Endothelial cell of umbilical vein (primary cell): ENCODE measurements at regions not wholly inside any gene's neighbourhood (a gene's known extent, or its start where the extent isn't known, plus 50 kb on each side); places are given as distances from the start of the nearest gene placed in this dataset.

Source experiments
- BruUV-seq: library from RNA; stranded (reverse); fragments of 400-500 nt; replicated peaks from 2 replicates; lab custom pipeline; 2021; lab: Mats Ljungman, UMichigan
- CTCF ChIA-PET: fragments of 300-600, 350-600 bp; sonication (Branson Sonifier 250); formaldehyde crosslinking; loops from one replicate; lab custom pipeline; 2021; ENCODE audit warnings: antibody characterized with exemption, inconsistent platforms; lab: Charles Lee
- POLR2A ChIA-PET: fragments of 300-600, 350-600 bp; sonication (Branson Sonifier 250); formaldehyde crosslinking; loops from one replicate; lab custom pipeline; 2021; ENCODE audit warnings: antibody characterized with exemption, inconsistent platforms; lab: Charles Lee
- DNase-seq: peaks from one replicate; pipeline ENCODE4 v3.0.0-alpha.2; 2011; ENCODE audit warnings: low read depth, low spot score
- FAIRE-seq: peaks from 2 replicates; lab custom pipeline; 2011; peaks lifted over from hg19 to GRCh38; lab: Jason Lieb, UNC
- H2AFZ ChIP-seq: 2 replicates; pipeline ENCODE4 v1.6.0; 2012; ENCODE audit warnings: low read depth, low read length, control low read depth, inconsistent platforms
- H3K27ac ChIP-seq: 2 replicates; pipeline ENCODE4 v1.5.1; 2011; ENCODE audit warnings: low read depth, mild to moderate bottlenecking, control low read depth, low read length, moderate library complexity; ENCODE audit not compliant: insufficient read depth
- H3K27me3 ChIP-seq, 2 experiments: 2 replicates each; pipeline versions ENCODE4 v1.6.0 to v1.6.1; 2011; ENCODE audit warnings: low read length in 2 of 2, mixed read lengths in 1 of 2; ENCODE audit not compliant: control insufficient read depth in 2 of 2, insufficient read depth in 2 of 2
- H3K36me3 ChIP-seq, 2 experiments: 2 replicates in 1 of 2; 3 replicates in 1 of 2; pipeline ENCODE4 v1.5.1; 2011; ENCODE audit warnings: low read length in 2 of 2, mild to moderate bottlenecking in 1 of 2, moderate library complexity in 1 of 2; ENCODE audit not compliant: control insufficient read depth in 2 of 2, insufficient read depth in 2 of 2; ENCODE audit errors: extremely low read depth in 1 of 2
- H3K4me1 ChIP-seq: 3 replicates; pipeline ENCODE4 v1.5.1; 2011; ENCODE audit warnings: mild to moderate bottlenecking, low read length; ENCODE audit not compliant: control insufficient read depth, insufficient read depth; ENCODE audit errors: extremely low read depth
- H3K4me2 ChIP-seq: 2 replicates; pipeline ENCODE4 v1.6.1; 2011; ENCODE audit warnings: low read length, control low read depth, mixed read lengths; ENCODE audit not compliant: insufficient read depth
- H3K4me3 ChIP-seq, 3 experiments: fragments of 200-600 bp in 1 of 3; sonication (generic), shearing (Covaris generic) in 1 of 3; replicated peaks in 1 of 3; 2 replicates each; pipeline ENCODE4 v1.5.1; 2011 to 2016; ENCODE audit warnings: control low read depth in 3 of 3, low read length in 3 of 3, mild to moderate bottlenecking in 2 of 3, inconsistent platforms in 1 of 3, low read depth in 1 of 3, moderate library complexity in 1 of 3; ENCODE audit not compliant: insufficient read depth in 1 of 3
- H3K79me2 ChIP-seq: 2 replicates; pipeline ENCODE4 v1.6.0; 2012; ENCODE audit warnings: low read length, inconsistent platforms; ENCODE audit not compliant: control insufficient read depth, insufficient read depth
- H3K9ac ChIP-seq: replicated peaks from 2 replicates; pipeline ENCODE3; 2011; ENCODE audit warnings: low read length, control low read depth; ENCODE audit not compliant: insufficient read depth; ENCODE audit errors: extremely low read depth
- H3K9me1 ChIP-seq: replicated peaks from 3 replicates; pipeline ENCODE4 v1.6.0; 2011; ENCODE audit warnings: mild to moderate bottlenecking, low read length; ENCODE audit not compliant: control insufficient read depth, insufficient read depth; ENCODE audit errors: extremely low read depth
- H3K9me3 ChIP-seq: replicated peaks from 2 replicates; pipeline ENCODE4 v1.5.1; 2012; ENCODE audit warnings: low read length, inconsistent platforms; ENCODE audit not compliant: control insufficient read depth, insufficient read depth
- H4K20me1 ChIP-seq: replicated peaks from 2 replicates; pipeline ENCODE3; 2011; ENCODE audit warnings: mild to moderate bottlenecking, low read length; ENCODE audit not compliant: control insufficient read depth, insufficient read depth; ENCODE audit errors: extremely low read depth
- EZH2 ChIP-seq: IDR thresholded peaks from 2 replicates; pipeline ENCODE4 v1.6.1; 2012; ENCODE audit warnings: borderline replicate concordance, low read depth, mild to moderate bottlenecking, moderate library complexity, low read length, inconsistent platforms; ENCODE audit not compliant: severe bottlenecking
- FOS ChIP-seq: IDR thresholded peaks from 2 replicates; pipeline ENCODE4 v1.6.1; 2011; ENCODE audit warnings: mild to moderate bottlenecking, low read length, moderate library complexity, borderline replicate concordance; ENCODE audit not compliant: insufficient read depth
- GATA2 ChIP-seq: IDR thresholded peaks from 2 replicates; pipeline ENCODE4 v1.7.0; 2011; ENCODE audit warnings: low read depth, mild to moderate bottlenecking, moderate library complexity, mixed read lengths, low read length; ENCODE audit not compliant: insufficient read length, insufficient read depth
- JUN ChIP-seq: IDR thresholded peaks from 2 replicates; pipeline ENCODE4 v1.6.1; 2011; ENCODE audit warnings: borderline replicate concordance, low read depth; ENCODE audit not compliant: insufficient read length, insufficient read depth
- MYC ChIP-seq: IDR thresholded peaks from one replicate; pipeline ENCODE4 v1.6.1; 2011; ENCODE audit warnings: mild to moderate bottlenecking, low read depth, low read length
- POLR2A ChIP-seq: IDR thresholded peaks from 2 replicates; pipeline ENCODE4 v1.6.1; 2012; ENCODE audit warnings: low read depth, mild to moderate bottlenecking, control low read depth, low read length
- POLR2AphosphoS5 ChIP-seq: IDR thresholded peaks from 2 replicates; pipeline ENCODE4 v1.6.1; 2012; ENCODE audit warnings: low read depth, mild to moderate bottlenecking, control low read depth, low read length, moderate library complexity; ENCODE audit not compliant: insufficient read depth
- dilution Hi-C: fragments of 300-500 bp; cut with MboI; formaldehyde crosslinking; loops from one replicate; pipeline ENCODE4 v1.15.0; 2019; ENCODE audit warnings: low sequenced_read_pairs; ENCODE audit not compliant: extremely low pct_ligation_motif_present
- intact Hi-C: fragments of 100-400 bp; cut with micrococcal nuclease; formaldehyde crosslinking; loops from one replicate; pipeline ENCODE4 v1.10.0; 2022
- TF ChIP-seq, protein P1 (sequence below): IDR thresholded peaks from 2 replicates; pipeline ENCODE4 v1.6.1; 2011; ENCODE audit not compliant: insufficient read depth, insufficient read length
- TF ChIP-seq, protein P2 (sequence below), 2 donors: IDR thresholded peaks; 1 replicate in 1 of 2; 2 replicates in 1 of 2; pipeline ENCODE4 v1.5.1; 2011; ENCODE audit warnings: low read length in 2 of 2, mild to moderate bottlenecking in 2 of 2, moderate library complexity in 2 of 2, control low read depth in 1 of 2, inconsistent platforms in 1 of 2, low read depth in 1 of 2; ENCODE audit not compliant: insufficient read depth in 1 of 2; ENCODE audit errors: extremely low read depth in 1 of 2

DNA sequence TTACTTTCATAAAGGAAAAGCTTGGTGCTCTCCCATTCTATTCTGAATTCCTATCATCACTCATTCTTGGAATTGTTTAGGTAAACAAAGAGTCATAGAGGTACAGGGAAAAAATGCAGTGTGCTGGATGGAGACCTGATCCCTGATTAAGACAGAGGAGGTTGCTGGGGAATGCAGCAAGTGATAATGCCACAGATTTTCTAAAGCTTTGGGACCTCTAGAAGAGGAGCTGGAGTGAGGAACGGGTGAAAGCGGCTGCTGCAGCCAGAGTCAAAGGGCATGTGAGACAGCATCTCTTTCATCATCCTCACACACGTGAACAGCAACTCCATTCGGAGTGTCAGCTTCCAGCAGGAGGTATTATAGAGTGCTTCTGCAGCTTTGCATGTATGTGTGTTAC lies 54.9 kb upstream of the DIPK1A start:
- no peak for FAIRE-seq
- Histone ChIP-seq H3K9me3 (no peaks in the 10 kb centered on the region), H3K27ac (no peak overlapping the region), H3K9ac (no peak overlapping the region), H3K27me3 (peaks cover 6 to 8% of the 10 kb centered on the region in 2 experiments), H3K36me3 (no peaks in the 10 kb centered on the region), H3K4me3 (no peak overlapping the region), H2AFZ (no peak overlapping the region), H3K9me1 (no peaks in the 10 kb centered on the region), H4K20me1 (no peaks in the 10 kb centered on the region), H3K4me1 (peaks cover 23% of the 10 kb centered on the region), H3K4me2 (peak overlapping the region; percentile 38), H3K79me2 (no peaks in the 10 kb centered on the region)
- no peak for DNase-seq
- CTCF ChIA-PET: interaction anchor here (1.2 to 1.4 kb wide), 3 partner anchors 13 to 54 kb away, joined by 3 to 5 read pairs (median 5); no protein-coding TSS in a partner anchor
- intact Hi-C loops: no loop called here
- BruUV-seq: no TSS peak
- POLR2A ChIA-PET: no interaction called here
- dilution Hi-C loops: no loop called here
- TF ChIP-seq MYC: no peak
- TF ChIP-seq, protein P1, sequence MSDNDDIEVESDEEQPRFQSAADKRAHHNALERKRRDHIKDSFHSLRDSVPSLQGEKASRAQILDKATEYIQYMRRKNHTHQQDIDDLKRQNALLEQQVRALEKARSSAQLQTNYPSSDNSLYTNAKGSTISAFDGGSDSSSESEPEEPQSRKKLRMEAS: no peak
- TF ChIP-seq POLR2AphosphoS5: no peak
- no peak for TF ChIP-seq JUN
- no peak for TF ChIP-seq FOS
- TF ChIP-seq POLR2A: no peak
- TF ChIP-seq EZH2: no peak
- TF ChIP-seq, protein P2, sequence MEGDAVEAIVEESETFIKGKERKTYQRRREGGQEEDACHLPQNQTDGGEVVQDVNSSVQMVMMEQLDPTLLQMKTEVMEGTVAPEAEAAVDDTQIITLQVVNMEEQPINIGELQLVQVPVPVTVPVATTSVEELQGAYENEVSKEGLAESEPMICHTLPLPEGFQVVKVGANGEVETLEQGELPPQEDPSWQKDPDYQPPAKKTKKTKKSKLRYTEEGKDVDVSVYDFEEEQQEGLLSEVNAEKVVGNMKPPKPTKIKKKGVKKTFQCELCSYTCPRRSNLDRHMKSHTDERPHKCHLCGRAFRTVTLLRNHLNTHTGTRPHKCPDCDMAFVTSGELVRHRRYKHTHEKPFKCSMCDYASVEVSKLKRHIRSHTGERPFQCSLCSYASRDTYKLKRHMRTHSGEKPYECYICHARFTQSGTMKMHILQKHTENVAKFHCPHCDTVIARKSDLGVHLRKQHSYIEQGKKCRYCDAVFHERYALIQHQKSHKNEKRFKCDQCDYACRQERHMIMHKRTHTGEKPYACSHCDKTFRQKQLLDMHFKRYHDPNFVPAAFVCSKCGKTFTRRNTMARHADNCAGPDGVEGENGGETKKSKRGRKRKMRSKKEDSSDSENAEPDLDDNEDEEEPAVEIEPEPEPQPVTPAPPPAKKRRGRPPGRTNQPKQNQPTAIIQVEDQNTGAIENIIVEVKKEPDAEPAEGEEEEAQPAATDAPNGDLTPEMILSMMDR (IDR thresholded peaks at IDR 0.05; ENCODE audit: extremely low read depth in 1 of 2, insufficient read depth in 1 of 2, low read depth in 1 of 2, low read length in 2 of 2): no peak
- TF ChIP-seq GATA2: no peak
